Eye (tissue), 1 donor: ENCODE measurements at regions not wholly inside any gene's neighbourhood (a gene's known extent, or its start where the extent isn't known, plus 50 kb on each side); places are given as distances from the start of the nearest gene placed in this dataset.
"Not testable (repeated sequence)": the region's sequence is repeated elsewhere in the genome, so short reads cannot be mapped to it uniquely, and the experiment has no call there.

Experiments used
- DNase-seq: peaks from one replicate; pipeline ENCODE4 v3.0.0-alpha.2; 2015

GRCh38 chrX:104372547-104372946 is 117.8 kb upstream of the ESX1 start:
- DNase-seq = no peak

GRCh38 chrX:104370089-104370488 is 115.4 kb upstream of the ESX1 start:
- peak; percentile 3 for DNase-seq

- not testable (repeated sequence) for DNase-seq
Observed at GRCh38 chrX:104360774-104361173, 106.0 kb upstream of the ESX1 start.

GRCh38 chrX:104359124-104359523 is 104.4 kb upstream of the ESX1 start:
- DNase-seq = no peak

GRCh38 chrX:104351173-104351769 is 96.5 kb upstream of the ESX1 start:
- peak; percentile 1 for DNase-seq

GRCh38 chrX:104347860-104348259 is 93.1 kb upstream of the ESX1 start:
- DNase-seq = no peak

- peak; percentile 50 for DNase-seq
Observed at GRCh38 chrX:104343428-104344129, 88.8 kb upstream of the ESX1 start.

- DNase-seq = no peak
Observed at GRCh38 chrX:104342065-104342464, 87.3 kb upstream of the ESX1 start.

- DNase-seq = no peak
Observed at GRCh38 chrX:104335756-104336155, 81.0 kb upstream of the ESX1 start.

- DNase-seq = no peak
Observed at GRCh38 chrX:104334971-104335370, 80.2 kb upstream of the ESX1 start.

GRCh38 chrX:104330966-104331365 is 76.2 kb upstream of the ESX1 start:
- DNase-seq = no peak

GRCh38 chrX:104329731-104330130 is 75.0 kb upstream of the ESX1 start:
- DNase-seq = no peak

GRCh38 chrX:104325213-104325585 is 70.5 kb upstream of the ESX1 start:
- DNase-seq = no peak

- DNase-seq = no peak
Observed at GRCh38 chrX:104324461-104325212, 69.9 kb upstream of the ESX1 start.

- no peak for DNase-seq
Observed at GRCh38 chrX:104319346-104319745, 64.6 kb upstream of the ESX1 start.

GRCh38 chrX:104318330-104319009 is 63.7 kb upstream of the ESX1 start:
- no peak for DNase-seq

GRCh38 chrX:104316739-104317138 is 62.0 kb upstream of the ESX1 start:
- no peak for DNase-seq

- no peak for DNase-seq
Observed at GRCh38 chrX:104315555-104315954, 60.8 kb upstream of the ESX1 start.

GRCh38 chrX:104310657-104311254 is 56.0 kb upstream of the ESX1 start:
- DNase-seq = no peak

GRCh38 chrX:104310090-104310489 is 55.4 kb upstream of the ESX1 start:
- DNase-seq = peak; percentile 36

GRCh38 chrX:104309169-104309568 is 54.4 kb upstream of the ESX1 start:
- no peak for DNase-seq

- DNase-seq = no peak
Observed at GRCh38 chrX:104307341-104307740, 52.6 kb upstream of the ESX1 start.

- DNase-seq = no peak
Observed at GRCh38 chrX:104306180-104306579, 51.4 kb upstream of the ESX1 start.
